GM12878 (cell line): ENCODE measurements at regions not wholly inside any gene's neighbourhood (a gene's known extent, or its start where the extent isn't known, plus 50 kb on each side); places are given as distances from the start of the nearest gene placed in this dataset.

Experiments used
- ATAC-seq: fragments of 200-7000 bp; cut with Tn5 transposase; 3 replicates; pipeline ENCODE4 v1.9.1; 2020; ENCODE audit warnings: mild to moderate bottlenecking, moderate library complexity
- BruUV-seq: library from RNA; stranded (reverse); fragments of 400-500 nt; replicated peaks from 2 replicates; lab custom pipeline; 2021; lab: Mats Ljungman, UMichigan
- CTCF ChIA-PET: fragments of 300-600 bp; sonication (Branson Sonifier 250); formaldehyde crosslinking; extraction: SDS; loops from one replicate; lab custom pipeline; 2021; ENCODE audit warnings: inconsistent platforms; lab: Yijun Ruan, JAX
- POLR2A ChIA-PET: fragments of 350-600 bp; formaldehyde crosslinking; extraction: SDS; loops from one replicate; lab custom pipeline; 2021; ENCODE audit warnings: inconsistent platforms; lab: Charles Lee
- RAD21 ChIA-PET: fragments of 300-600 bp; sonication (Branson Sonifier 250); formaldehyde crosslinking; loops from one replicate; lab custom pipeline; 2023; ENCODE audit warnings: antibody characterized with exemption; ENCODE audit not compliant: unreplicated experiment; lab: Charles Lee
- SMC1A ChIA-PET: fragments of 300-600 bp; sonication (Branson Sonifier 250); formaldehyde crosslinking; loops from one replicate; lab custom pipeline; 2023; ENCODE audit not compliant: unreplicated experiment, uncharacterized antibody; lab: Charles Lee
- DNase-seq: peaks from one replicate; pipeline ENCODE4 v3.0.0-alpha.2; 2011; ENCODE audit warnings: low read depth, low spot score
- FAIRE-seq: peaks from 3 replicates; lab custom pipeline; 2011; peaks lifted over from hg19 to GRCh38; lab: Jason Lieb, UNC
- H2AFZ ChIP-seq: 2 replicates; pipeline ENCODE4 v1.6.0; 2011; ENCODE audit warnings: low read depth, low read length, control low read depth; ENCODE audit not compliant: control insufficient read depth
- H3K27ac ChIP-seq: 2 replicates; pipeline ENCODE4 v1.5.1; 2011; ENCODE audit warnings: control low read depth; ENCODE audit not compliant: control insufficient read depth, insufficient read depth
- H3K27me3 ChIP-seq, 2 experiments: replicated peaks in 1 of 2; 2 replicates each; pipeline versions ENCODE4 v1.6.0 to v1.6.1; 2011; ENCODE audit warnings: low read length in 1 of 2; ENCODE audit not compliant: control insufficient read depth in 2 of 2, insufficient read depth in 2 of 2
- H3K36me3 ChIP-seq, 2 experiments: 2 replicates each; pipeline ENCODE4 v1.5.1; 2011; ENCODE audit warnings: low read length in 1 of 2; ENCODE audit not compliant: control insufficient read depth in 2 of 2, insufficient read depth in 2 of 2
- H3K4me1 ChIP-seq: 2 replicates; pipeline ENCODE4 v1.6.1; 2011; ENCODE audit warnings: mild to moderate bottlenecking, low read length, moderate library complexity, mixed read lengths; ENCODE audit not compliant: control insufficient read depth, insufficient read depth
- H3K4me2 ChIP-seq: 2 replicates; pipeline ENCODE4 v1.6.0; 2011; ENCODE audit warnings: control low read depth; ENCODE audit not compliant: control insufficient read depth, insufficient read depth
- H3K4me3 ChIP-seq: fragments of 200-600 bp; sonication (generic); 2 replicates; pipeline ENCODE4 v1.5.1; 2016
- H3K79me2 ChIP-seq: 2 replicates; pipeline ENCODE4 v1.6.0; 2011; ENCODE audit warnings: low read length; ENCODE audit not compliant: control insufficient read depth, insufficient read depth
- H3K9ac ChIP-seq: 2 replicates; pipeline ENCODE4 v1.8.0; 2011; ENCODE audit warnings: low read length, control low read depth, mixed read lengths; ENCODE audit not compliant: control insufficient read depth, insufficient read depth
- H3K9me3 ChIP-seq: replicated peaks from 3 replicates; pipeline ENCODE4 v1.5.1; 2011; ENCODE audit warnings: mild to moderate bottlenecking, low read length; ENCODE audit not compliant: control insufficient read depth, insufficient read depth
- H4K20me1 ChIP-seq: 2 replicates; pipeline ENCODE4 v1.6.0; 2011; ENCODE audit not compliant: control insufficient read depth, insufficient read depth
- ATF3 ChIP-seq: IDR thresholded peaks from 2 replicates; pipeline ENCODE4 v1.6.1; 2011; ENCODE audit warnings: low read depth, mild to moderate bottlenecking, low read length, moderate library complexity, borderline replicate concordance; ENCODE audit errors: extremely low read depth
- CEBPB ChIP-seq, 2 experiments: fragments of 150-350 bp in 1 of 2; IDR thresholded peaks; 2 replicates each; pipeline ENCODE4 v1.6.1; 2012 to 2014; ENCODE audit warnings: low read depth in 2 of 2, low read length in 2 of 2, borderline replicate concordance in 1 of 2, inconsistent platforms in 1 of 2
- E2F4 ChIP-seq: IDR thresholded peaks from 2 replicates; pipeline ENCODE4 v1.6.1; 2012; ENCODE audit warnings: low read depth, low read length, improper control_type of control experiment
- IKZF2 ChIP-seq, 2 experiments: fragments of 450-650 bp; IDR thresholded peaks; 2 replicates each; pipeline ENCODE4 v1.6.1; 2017; ENCODE audit warnings: mild to moderate bottlenecking in 2 of 2, moderate library complexity in 2 of 2
- ZZZ3 ChIP-seq: IDR thresholded peaks from 2 replicates; pipeline ENCODE4 v1.6.1; 2011; ENCODE audit warnings: low read depth; ENCODE audit not compliant: control insufficient read depth, insufficient read length
- whole genome bisulfite sequencing: methylation state at CpG from one replicate; pipeline ENCODE4 v1.1.6; 2016; ENCODE audit warnings: low lambda C conversion rate; ENCODE audit not compliant: insufficient replicate concordance, insufficient coverage; ENCODE audit errors: missing lambda C conversion rate; 5-methylcytosine and 5-hydroxymethylcytosine counted together
- in situ Hi-C: fragments of 300-500 bp; cut with MboI; formaldehyde crosslinking; loops from 9 replicates; pipeline ENCODE4 v1.14.3; 2018; ENCODE audit warnings: mixed read lengths
- intact Hi-C: fragments of 100-400 bp; cut with micrococcal nuclease; formaldehyde crosslinking; loops from one replicate; pipeline ENCODE4 v1.14.2; 2022; ENCODE audit not compliant: unreplicated experiment

- no peak for TF ChIP-seq ATF3
- TF ChIP-seq CEBPB (IDR thresholded peaks at IDR 0.05; ENCODE audit: borderline replicate concordance in 1 of 2, low read depth in 2 of 2, low read length in 2 of 2) = no peak
- no peak for TF ChIP-seq ZZZ3
- TF ChIP-seq E2F4 = no peak
These were observed 106.3 kb downstream of the TRAPPC11 start (continued) for GRCh38 chr4:183765251-183765911.

GRCh38 chr4:183766140-183766539 is 107.0 kb downstream of the TRAPPC11 start:
- H3K79me2 ChIP-seq = no peaks in the 10 kb centered on the region
- ATAC-seq (no peak), DNase-seq (no peak), FAIRE-seq (no peak)
- in situ Hi-C loops (no loop called here), intact Hi-C loops (no loop called here)
- WGBS = 53% methylated on average over 12 of the region's 12 CpGs
- H3K27ac ChIP-seq = no peak overlapping the region
- H3K9me3 ChIP-seq = no peaks in the 10 kb centered on the region
- ChIA-PET SMC1A (no interaction called here), CTCF (interaction anchor here (0.5 kb wide), 1 partner anchor 365 kb away, joined by 3 read pairs; no protein-coding TSS in a partner anchor), POLR2A (no interaction called here), RAD21 (no interaction called here)
- H3K27me3 ChIP-seq = no peaks in the 10 kb centered on the region; a peak in 1 of 4 replicates
- H3K4me3 ChIP-seq = no peak overlapping the region
- no peaks in the 10 kb centered on the region for H3K4me1 ChIP-seq
- H3K36me3 ChIP-seq = no peaks in the 10 kb centered on the region
- BruUV-seq = no TSS peak
- no peak overlapping the region for H3K4me2 ChIP-seq
- no peaks in the 10 kb centered on the region for H4K20me1 ChIP-seq
- TF ChIP-seq IKZF2 (IDR thresholded peaks at IDR 0.05) = no peak
- H3K9ac ChIP-seq = no peak overlapping the region
- no peak overlapping the region for H2AFZ ChIP-seq
